Body of pancreas (tissue), 4 donors: ENCODE measurements at regions not wholly inside any gene's neighbourhood (a gene's known extent, or its start where the extent isn't known, plus 50 kb on each side); places are given as distances from the start of the nearest gene placed in this dataset.
"Not testable (repeated sequence)": the region's sequence is repeated elsewhere in the genome, so short reads cannot be mapped to it uniquely, and the experiment has no call there.

Source experiments
- ATAC-seq: fragments of 150-250 bp; one replicate; pipeline ENCODE4 v1.9.1; 2016
- DNase-seq, 4 donors: peaks; one replicate each; pipeline ENCODE4 v3.0.0-alpha.2; 2019
- H3K27ac ChIP-seq, 4 donors: fragments of 200-600 bp; sonication (generic); 1 replicate in 3 of 4; 2 replicates in 1 of 4; pipeline versions ENCODE4 v1.5.1 to v1.6.1; 2016 to 2019; ENCODE audit warnings: mild to moderate bottlenecking in 1 of 4, mixed read lengths in 1 of 4, moderate library complexity in 1 of 4
- H3K27me3 ChIP-seq, 2 donors: fragments of 200-600 bp; sonication (generic); one replicate each; pipeline ENCODE4 v1.6.0; 2016; ENCODE audit warnings: mild to moderate bottlenecking in 1 of 2
- H3K36me3 ChIP-seq, 2 donors: fragments of 200-600 bp; sonication (generic); replicated peaks in 1 of 2; 2 replicates each; pipeline ENCODE4 v1.5.1; 2016; ENCODE audit warnings: low read depth in 2 of 2; ENCODE audit not compliant: insufficient read depth in 1 of 2
- H3K4me1 ChIP-seq: fragments of 200-600 bp; sonication (generic); one replicate; pipeline ENCODE4 v1.6.0; 2016
- H3K4me3 ChIP-seq, 2 donors: fragments of 200-600 bp; sonication (generic); 1 replicate in 1 of 2; 2 replicates in 1 of 2; pipeline ENCODE4 v1.5.1; 2016 to 2019
- H3K9me3 ChIP-seq, 3 donors: fragments of 200-600 bp; sonication (generic); 1 replicate in 2 of 3; 2 replicates in 1 of 3; pipeline ENCODE4 v1.5.1; 2016
- CTCF ChIP-seq, 7 experiments: fragments of 450-650 bp in 4 of 7; fragments of 200-600 bp in 3 of 7; sonication (generic) in 3 of 7; IDR thresholded peaks; one replicate each; pipeline ENCODE4 v1.5.1; 2016 to 2019; ENCODE audit warnings: antibody characterized with exemption in 7 of 7
- POLR2A ChIP-seq, 3 donors: fragments of 450-650 bp; IDR thresholded peaks; one replicate each; pipeline ENCODE4 v1.6.1; 2016; ENCODE audit warnings: antibody characterized with exemption in 3 of 3, mild to moderate bottlenecking in 2 of 3
- WGBS, 2 donors: methylation state at CpG; one replicate each; pipeline ENCODE4 v1.1.5; 2017; 5-methylcytosine and 5-hydroxymethylcytosine counted together
- intact Hi-C: fragments of 100-400 bp; cut with DNase I; formaldehyde crosslinking; loops from one replicate; pipeline ENCODE4 v1.15.1; 2023

DNA sequence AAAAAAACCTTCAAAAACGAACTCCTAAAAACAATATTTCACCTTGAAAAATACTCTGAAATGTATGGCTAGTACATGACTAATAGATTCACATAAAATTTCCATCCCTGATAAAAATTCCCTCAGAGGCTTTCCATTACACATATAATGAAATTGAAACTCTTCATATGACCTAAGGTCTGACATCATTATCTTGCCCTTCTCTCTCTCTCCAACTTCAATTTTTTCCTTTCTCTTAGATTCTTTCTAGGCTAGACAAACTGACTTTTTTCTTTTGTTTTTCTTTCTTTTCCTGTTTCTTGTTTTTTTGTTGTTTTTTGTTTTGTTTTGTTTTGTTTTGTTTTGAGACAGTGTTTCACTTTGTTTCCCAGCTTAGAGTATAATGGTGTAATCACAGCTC, 1220.5 kb downstream of the ROBO2 start:
- no peak overlapping the region for H3K4me3 ChIP-seq
- H3K4me1 ChIP-seq: no peaks in the 10 kb centered on the region
- H3K27ac ChIP-seq: no peak overlapping the region
- no peaks in the 10 kb centered on the region for H3K36me3 ChIP-seq
- no peak for ATAC-seq
- no peaks in the 10 kb centered on the region for H3K9me3 ChIP-seq
- DNase-seq: no peak
- TF ChIP-seq CTCF (IDR thresholded peaks at IDR 0.05) (no peak), POLR2A (IDR thresholded peaks at IDR 0.05) (no peak)
- WGBS, 2 donors: 22 to 27% methylated on average over 1 of the region's 1 CpG
- intact Hi-C loops: no loop called here
- H3K27me3 ChIP-seq: no peaks in the 10 kb centered on the region

DNA sequence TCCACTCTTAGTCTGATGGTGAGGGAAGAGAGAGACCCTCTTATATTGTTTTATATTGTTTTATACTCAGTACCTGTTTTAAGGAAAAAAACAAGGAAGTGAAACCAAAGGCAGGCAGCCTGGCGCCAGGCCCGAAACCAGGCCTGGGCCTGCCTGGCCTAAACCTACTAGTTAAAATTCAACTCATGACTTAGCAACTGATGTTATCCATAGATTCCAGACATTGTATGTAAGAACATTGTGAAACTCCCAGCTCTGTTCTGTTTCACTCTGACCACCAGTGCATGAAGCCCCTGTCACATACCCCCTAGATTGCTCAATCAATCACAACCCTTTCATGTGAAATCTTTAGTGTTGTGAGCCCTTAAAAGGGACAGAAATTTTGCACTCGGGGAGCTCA, 1226.7 kb downstream of the ROBO2 start:
- H3K4me1 ChIP-seq, ATAC-seq, DNase-seq, intact Hi-C loops, H3K27ac ChIP-seq, H3K27me3 ChIP-seq, H3K4me3 ChIP-seq, H3K9me3 ChIP-seq, H3K36me3 ChIP-seq: not testable (repeated sequence)
- WGBS, 2 donors: 50 to 62% methylated on average over 3 of the region's 3 CpGs

DNA sequence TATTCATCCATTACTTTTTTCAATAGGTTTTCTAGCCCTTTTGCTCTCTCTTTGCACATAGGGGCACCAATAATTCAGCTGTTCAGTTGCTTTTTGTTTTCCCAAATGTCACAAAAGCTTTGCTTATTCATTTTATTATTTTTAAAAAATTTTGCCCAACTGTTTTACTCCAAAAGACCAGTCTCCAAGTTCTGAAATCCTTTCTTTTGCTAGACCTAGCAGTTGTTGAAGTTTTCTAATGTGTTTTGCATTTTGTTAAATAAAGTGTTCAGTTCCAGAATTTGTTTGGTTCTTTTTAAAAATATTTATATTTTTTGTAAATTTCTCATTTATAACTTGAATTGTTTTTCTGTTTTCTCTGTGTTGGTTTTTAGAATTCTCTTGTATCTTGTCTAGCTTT, 1227.3 kb downstream of the ROBO2 start:
- intact Hi-C loops: no loop called here
- no peaks in the 10 kb centered on the region for H3K27me3 ChIP-seq

DNA sequence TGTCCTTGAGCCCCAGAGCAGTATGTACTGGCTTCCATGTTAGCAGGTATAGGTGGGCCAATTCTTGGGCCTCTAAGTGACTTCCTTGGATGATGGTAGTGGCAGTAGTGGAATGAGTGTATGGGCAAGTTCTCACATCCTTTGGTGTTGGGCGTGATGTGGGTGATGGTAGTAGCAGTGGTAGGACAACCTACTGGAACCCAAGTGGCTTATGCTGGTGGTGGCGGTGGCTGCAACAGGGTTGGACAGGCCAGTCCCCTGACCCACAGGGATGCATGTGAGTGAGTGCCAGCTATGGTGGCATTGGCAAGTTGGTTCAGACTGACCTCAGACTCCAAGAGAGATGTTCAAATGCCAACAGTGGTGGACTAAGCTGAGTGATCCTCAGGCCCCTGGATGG, 1228.2 kb downstream of the ROBO2 start:
- Histone ChIP-seq H3K9me3 (no peaks in the 10 kb centered on the region), H3K4me3 (no peak overlapping the region), H3K36me3 (no peaks in the 10 kb centered on the region), H3K27me3 (no peaks in the 10 kb centered on the region), H3K27ac (no peak overlapping the region), H3K4me1 (no peaks in the 10 kb centered on the region)
- ATAC-seq (no peak), DNase-seq (no peak)
- WGBS, 2 donors: 37 to 45% methylated on average over 2 of the region's 2 CpGs
- intact Hi-C loops: no loop called here
- TF ChIP-seq CTCF (IDR thresholded peaks at IDR 0.05): no peak
- no peak for TF ChIP-seq POLR2A (IDR thresholded peaks at IDR 0.05)

More for the DNA sequence above, 1227.3 kb downstream of the ROBO2 start:
- no peaks in the 10 kb centered on the region for H3K36me3 ChIP-seq
- H3K4me3 ChIP-seq: no peak overlapping the region
- no peaks in the 10 kb centered on the region for H3K4me1 ChIP-seq
- H3K27ac ChIP-seq: no peak overlapping the region
- no peak for DNase-seq
- no peaks in the 10 kb centered on the region for H3K9me3 ChIP-seq
- no peak for TF ChIP-seq POLR2A (IDR thresholded peaks at IDR 0.05)
- TF ChIP-seq CTCF (IDR thresholded peaks at IDR 0.05): no peak
- ATAC-seq: no peak

DNA sequence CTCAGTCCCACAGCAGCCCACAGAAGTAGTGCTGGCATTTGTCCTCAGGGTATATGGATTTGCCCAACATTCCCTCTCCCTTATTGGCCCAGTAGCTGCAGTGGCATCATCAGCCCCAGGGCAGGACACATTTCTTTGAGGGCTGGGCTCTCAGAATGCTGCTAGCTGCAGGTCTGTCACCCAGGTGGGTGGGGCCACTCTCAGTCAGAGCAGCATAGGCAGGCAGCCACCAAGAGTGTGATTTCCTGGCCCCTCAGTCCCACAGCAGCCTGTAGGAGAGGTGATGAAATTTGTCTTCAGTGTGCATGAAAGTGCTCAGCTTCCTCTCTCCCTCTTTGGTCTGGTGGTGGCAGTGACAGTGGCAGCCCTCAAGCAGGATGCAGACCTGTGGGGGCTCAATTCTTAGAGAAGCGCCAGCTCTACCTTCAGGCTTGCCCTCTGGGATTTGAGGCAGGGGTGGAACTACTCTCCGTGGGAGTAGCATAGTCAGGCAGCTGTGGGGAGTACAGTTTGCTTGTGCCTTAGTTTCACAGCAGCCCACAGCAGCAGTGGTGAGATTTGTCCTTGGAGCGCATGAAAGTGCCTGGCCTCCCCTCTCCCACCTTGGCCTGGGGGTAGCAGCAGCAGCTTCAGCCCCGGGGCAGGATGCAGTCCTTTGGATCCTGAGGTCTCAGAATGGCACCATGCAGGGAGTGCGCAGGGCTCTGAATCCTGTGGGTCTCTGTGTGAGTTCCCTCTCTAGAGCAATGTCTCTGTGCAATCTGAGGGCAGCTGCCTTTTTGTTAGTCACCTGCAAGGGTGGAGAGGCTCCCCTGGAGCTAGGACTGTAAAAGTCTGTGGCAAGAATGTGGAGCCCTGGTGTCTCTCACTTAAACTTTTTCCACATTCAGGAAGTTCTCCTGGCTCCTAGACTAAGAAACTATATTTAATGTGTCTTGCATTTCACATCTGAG, 1229.1 kb downstream of the ROBO2 start:
- ATAC-seq (no peak), DNase-seq (no peak)
- Histone ChIP-seq H3K4me1 (no peaks in the 10 kb centered on the region), H3K4me3 (no peak overlapping the region), H3K9me3 (no peaks in the 10 kb centered on the region), H3K27me3 (no peaks in the 10 kb centered on the region), H3K27ac (no peak overlapping the region), H3K36me3 (no peaks in the 10 kb centered on the region)
- no peak for TF ChIP-seq CTCF (IDR thresholded peaks at IDR 0.05)
- no peak for TF ChIP-seq POLR2A (IDR thresholded peaks at IDR 0.05)
- WGBS, 2 donors: 51 to 61% methylated on average over 3 to 5 of the region's 5 CpGs
- intact Hi-C loops: no loop called here
